ENCODE measurements at regions not wholly inside any gene's neighbourhood (a gene's known extent, or its start where the extent isn't known, plus 50 kb on each side); places are given as distances from the start of the nearest gene placed in this dataset.

DNA sequence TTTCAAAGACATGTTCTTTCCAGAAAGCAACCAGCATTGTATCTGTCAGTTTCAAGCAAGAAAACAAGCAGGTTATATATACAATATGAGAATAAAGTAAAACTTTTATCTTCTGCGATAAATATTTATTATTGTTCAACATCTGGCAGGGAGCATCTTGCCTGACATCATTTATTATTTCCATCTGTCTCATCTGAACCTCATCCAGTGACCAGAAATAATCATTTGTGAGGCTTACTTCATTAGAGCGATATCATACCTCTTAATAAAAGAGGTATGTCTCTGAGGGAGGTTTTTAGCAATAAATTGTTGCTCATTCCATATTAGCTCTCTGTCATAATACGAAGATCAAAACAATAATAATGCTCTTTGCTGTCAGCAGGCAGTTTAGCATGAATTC is 226.1 kb downstream of the CDC14C start:
- Mint-ChIP-seq H3K27ac (no peak overlapping the region), H3K4me3 (no peak overlapping the region), H3K36me3 (no peaks in the 10 kb centered on the region), H3K4me1 (no peaks in the 10 kb centered on the region), H3K9me3 (peaks cover 0 to 15% (median 1%) of the 10 kb centered on the region in 7 donors), H3K27me3 (no peaks in the 10 kb centered on the region)
- Histone ChIP-seq H3K27ac (ENCODE audit: insufficient read depth, low read length, poor library complexity, severe bottlenecking) (no peak overlapping the region), H3K36me3 (ENCODE audit: control insufficient read depth, insufficient read depth, low read length) (no peaks in the 10 kb centered on the region), H3K4me3 (ENCODE audit: low read depth, low read length) (no peak overlapping the region), H3K9me3 (ENCODE audit: control insufficient read depth in 2 of 2, low read length in 2 of 2) (no peaks in the 10 kb centered on the region), H3K27me3 (ENCODE audit: control insufficient read depth, insufficient read depth, low read length) (no peaks in the 10 kb centered on the region), H3K4me1 (ENCODE audit: control insufficient read depth, insufficient read depth, low read length, poor library complexity, severe bottlenecking) (no peaks in the 10 kb centered on the region)
- ATAC-seq (ENCODE audit: low read depth in 2 of 2) (no peak), DNase-seq (no peak)

DNA sequence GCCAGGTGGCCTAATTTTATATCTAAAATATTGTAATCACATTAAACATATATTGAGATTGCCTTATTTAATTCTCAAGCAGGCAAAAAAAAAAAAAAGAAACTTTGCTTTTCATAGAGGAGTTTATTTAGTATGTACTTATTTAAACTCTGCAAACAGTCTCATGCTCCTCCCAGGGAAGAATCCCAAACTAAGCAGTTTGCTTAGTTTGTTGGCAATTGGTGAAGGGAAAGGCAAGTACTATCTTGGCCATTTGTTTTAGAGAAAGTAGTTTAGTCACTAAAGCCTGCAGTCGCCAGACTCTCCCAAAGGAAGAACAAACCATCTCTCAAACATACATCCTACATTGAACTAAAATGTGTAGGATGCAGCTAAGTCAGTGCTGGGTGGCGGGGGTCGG is 226.8 kb downstream of the CDC14C start:
- ATAC-seq (ENCODE audit: low read depth in 2 of 2) (no peak), DNase-seq (no peak)
- Histone ChIP-seq H3K4me1 (ENCODE audit: control insufficient read depth, insufficient read depth, low read length, poor library complexity, severe bottlenecking) (no peaks in the 10 kb centered on the region), H3K27me3 (ENCODE audit: control insufficient read depth, insufficient read depth, low read length) (no peaks in the 10 kb centered on the region), H3K4me3 (ENCODE audit: low read depth, low read length) (no peak overlapping the region), H3K27ac (ENCODE audit: insufficient read depth, low read length, poor library complexity, severe bottlenecking) (no peak overlapping the region), H3K9me3 (ENCODE audit: control insufficient read depth in 2 of 2, low read length in 2 of 2) (no peaks in the 10 kb centered on the region), H3K36me3 (ENCODE audit: control insufficient read depth, insufficient read depth, low read length) (no peaks in the 10 kb centered on the region)
- Mint-ChIP-seq H3K36me3 (no peaks in the 10 kb centered on the region), H3K27ac (no peak overlapping the region), H3K9me3 (peaks cover 0 to 15% (median 1%) of the 10 kb centered on the region in 7 donors), H3K4me3 (no peak overlapping the region), H3K4me1 (no peaks in the 10 kb centered on the region), H3K27me3 (no peaks in the 10 kb centered on the region)

DNA sequence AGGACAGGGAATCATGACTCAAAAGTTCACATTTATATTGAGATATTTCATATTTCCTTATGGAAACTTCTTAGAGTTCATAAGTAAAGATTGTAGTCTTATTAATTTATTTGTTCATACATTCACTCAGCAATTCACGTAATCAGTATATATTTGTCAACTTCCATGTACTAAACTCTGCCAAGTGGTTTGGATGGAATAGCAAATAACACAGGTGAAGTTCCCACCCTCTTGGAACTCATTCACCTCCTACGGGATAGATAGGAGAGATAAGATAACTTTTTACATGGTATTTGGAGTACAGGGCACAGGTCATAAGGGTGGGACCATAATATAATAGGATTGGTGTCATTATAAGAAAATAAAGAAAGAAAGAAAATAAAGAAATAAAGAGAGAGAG is 234.0 kb downstream of the CDC14C start:
- Histone ChIP-seq H3K9me3 (ENCODE audit: control insufficient read depth in 2 of 2, low read length in 2 of 2) (no peaks in the 10 kb centered on the region), H3K36me3 (ENCODE audit: control insufficient read depth, insufficient read depth, low read length) (no peaks in the 10 kb centered on the region), H3K27ac (ENCODE audit: insufficient read depth, low read length, poor library complexity, severe bottlenecking) (no peak overlapping the region), H3K27me3 (ENCODE audit: control insufficient read depth, insufficient read depth, low read length) (no peaks in the 10 kb centered on the region), H3K4me1 (ENCODE audit: control insufficient read depth, insufficient read depth, low read length, poor library complexity, severe bottlenecking) (no peaks in the 10 kb centered on the region), H3K4me3 (ENCODE audit: low read depth, low read length) (no peak overlapping the region)
- no peak overlapping the region for H3K4me3 Mint-ChIP-seq
- H3K27me3 Mint-ChIP-seq: no peaks in the 10 kb centered on the region
- H3K4me1 Mint-ChIP-seq: no peaks in the 10 kb centered on the region
- no peaks in the 10 kb centered on the region for H3K36me3 Mint-ChIP-seq
- DNase-seq: no peak
- peaks cover 0 to 6% (median 3%) of the 10 kb centered on the region in 7 donors for H3K9me3 Mint-ChIP-seq
- H3K27ac Mint-ChIP-seq: no peak overlapping the region
- ATAC-seq (ENCODE audit: low read depth in 2 of 2): no peak

DNA sequence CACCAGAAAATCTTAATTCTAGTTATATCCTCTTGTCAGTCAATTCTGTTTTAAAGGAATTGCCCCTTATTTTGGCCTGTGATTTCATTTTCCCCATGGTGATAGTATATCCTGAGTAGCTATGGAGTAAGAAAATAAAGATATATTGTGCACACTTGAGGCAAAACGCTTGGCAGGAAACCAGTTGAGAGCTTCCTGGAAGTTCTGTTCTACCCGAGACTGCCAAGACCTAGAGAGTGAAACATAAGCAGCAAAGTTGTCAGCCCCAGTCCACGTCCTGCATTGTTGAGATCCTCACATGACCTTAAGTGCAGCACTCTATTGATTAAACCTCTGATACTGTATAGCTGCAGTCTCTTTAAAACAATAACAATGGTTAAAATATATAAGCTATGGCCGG is 235.2 kb downstream of the CDC14C start:
- Histone ChIP-seq H3K27me3 (ENCODE audit: control insufficient read depth, insufficient read depth, low read length) (no peaks in the 10 kb centered on the region), H3K4me3 (ENCODE audit: low read depth, low read length) (no peak overlapping the region), H3K36me3 (ENCODE audit: control insufficient read depth, insufficient read depth, low read length) (no peaks in the 10 kb centered on the region), H3K9me3 (ENCODE audit: control insufficient read depth in 2 of 2, low read length in 2 of 2) (no peaks in the 10 kb centered on the region), H3K27ac (ENCODE audit: insufficient read depth, low read length, poor library complexity, severe bottlenecking) (no peak overlapping the region), H3K4me1 (ENCODE audit: control insufficient read depth, insufficient read depth, low read length, poor library complexity, severe bottlenecking) (no peaks in the 10 kb centered on the region)
- Mint-ChIP-seq H3K36me3 (no peaks in the 10 kb centered on the region), H3K9me3 (peaks cover 0 to 7% (median 3%) of the 10 kb centered on the region in 7 donors), H3K27ac (no peak overlapping the region), H3K4me3 (no peak overlapping the region), H3K4me1 (no peaks in the 10 kb centered on the region), H3K27me3 (no peaks in the 10 kb centered on the region)
- no peak for DNase-seq
- no peak for ATAC-seq (ENCODE audit: low read depth in 2 of 2)

DNA sequence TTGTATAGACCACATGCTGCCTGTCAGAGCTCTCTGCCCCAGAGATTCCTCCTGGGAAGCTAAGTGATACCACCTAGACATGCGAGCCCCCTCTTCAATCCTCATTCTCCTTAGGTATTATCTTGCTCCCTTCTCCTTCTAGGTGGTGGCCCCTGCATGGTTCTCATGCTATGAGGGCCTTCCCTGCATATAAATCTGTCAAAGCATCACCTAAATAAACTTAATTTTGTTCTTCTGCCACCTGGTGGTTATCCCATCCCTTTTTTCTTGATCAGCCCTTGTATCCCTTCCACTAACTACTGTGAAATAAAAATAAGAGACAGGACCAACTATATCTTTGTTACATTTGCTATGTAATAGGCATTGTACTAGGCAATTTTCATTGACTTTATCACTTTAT is 242.1 kb downstream of the CDC14C start:
- H3K27ac ChIP-seq (ENCODE audit: insufficient read depth, low read length, poor library complexity, severe bottlenecking): no peak overlapping the region
- H3K9me3 Mint-ChIP-seq: peaks cover 0 to 6% (median 4%) of the 10 kb centered on the region in 7 donors
- no peaks in the 10 kb centered on the region for H3K27me3 Mint-ChIP-seq
- no peaks in the 10 kb centered on the region for H3K36me3 ChIP-seq (ENCODE audit: control insufficient read depth, insufficient read depth, low read length)
- H3K9me3 ChIP-seq (ENCODE audit: control insufficient read depth in 2 of 2, low read length in 2 of 2): no peaks in the 10 kb centered on the region
- H3K4me3 Mint-ChIP-seq: no peak overlapping the region
- H3K4me1 ChIP-seq (ENCODE audit: control insufficient read depth, insufficient read depth, low read length, poor library complexity, severe bottlenecking): no peaks in the 10 kb centered on the region
- DNase-seq: no peak
- ATAC-seq (ENCODE audit: low read depth in 2 of 2): no peak
- H3K27ac Mint-ChIP-seq: no peak overlapping the region
- no peaks in the 10 kb centered on the region for H3K4me1 Mint-ChIP-seq
- no peaks in the 10 kb centered on the region for H3K27me3 ChIP-seq (ENCODE audit: control insufficient read depth, insufficient read depth, low read length)
- H3K4me3 ChIP-seq (ENCODE audit: low read depth, low read length): no peak overlapping the region
- H3K36me3 Mint-ChIP-seq: no peaks in the 10 kb centered on the region

DNA sequence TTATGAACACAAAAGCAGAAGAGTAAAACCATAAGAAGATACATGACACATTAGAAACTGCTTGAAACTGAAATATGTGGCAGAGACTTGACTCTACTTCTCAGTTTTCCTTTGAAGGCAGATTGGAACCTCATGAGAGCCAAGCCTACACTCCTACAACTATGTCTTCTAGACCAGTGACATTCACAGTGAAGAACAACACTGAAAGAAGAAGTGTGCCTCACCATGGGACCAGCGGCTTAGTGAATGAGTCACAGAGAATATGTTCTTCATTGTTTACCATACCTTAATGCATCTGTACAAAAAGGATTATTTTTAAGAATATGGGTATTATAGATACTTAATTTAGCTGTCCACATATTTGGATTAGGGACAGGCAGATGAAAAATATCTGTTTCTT is 248.3 kb downstream of the CDC14C start:
- no peaks in the 10 kb centered on the region for H3K36me3 Mint-ChIP-seq

DNA sequence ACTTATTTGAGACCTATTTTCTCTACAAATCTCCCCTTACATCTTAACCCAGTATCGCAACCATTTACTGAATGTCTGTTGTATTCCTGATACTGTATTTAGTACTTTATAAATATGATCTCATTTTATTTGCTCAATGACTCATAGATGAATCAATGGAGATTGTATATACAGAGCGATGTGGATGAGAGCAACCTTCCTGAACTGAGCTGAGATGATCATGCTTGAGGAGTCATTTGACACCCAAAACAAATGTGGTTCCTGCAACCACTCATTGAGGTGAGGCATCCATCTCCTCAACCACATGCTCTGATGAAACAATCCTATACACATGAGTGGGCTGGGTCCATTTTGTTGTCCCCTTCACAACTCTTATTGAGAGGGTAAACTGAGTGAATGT is 250.0 kb downstream of the CDC14C start:
- Histone ChIP-seq H3K27ac (ENCODE audit: insufficient read depth, low read length, poor library complexity, severe bottlenecking) (no peak overlapping the region), H3K4me1 (ENCODE audit: control insufficient read depth, insufficient read depth, low read length, poor library complexity, severe bottlenecking) (no peaks in the 10 kb centered on the region), H3K4me3 (ENCODE audit: low read depth, low read length) (no peak overlapping the region), H3K27me3 (ENCODE audit: control insufficient read depth, insufficient read depth, low read length) (no peaks in the 10 kb centered on the region), H3K9me3 (ENCODE audit: control insufficient read depth in 2 of 2, low read length in 2 of 2) (no peaks in the 10 kb centered on the region), H3K36me3 (ENCODE audit: control insufficient read depth, insufficient read depth, low read length) (no peaks in the 10 kb centered on the region)
- Mint-ChIP-seq H3K9me3 (peaks cover 2 to 10% (median 5%) of the 10 kb centered on the region in 7 donors), H3K27ac (no peak overlapping the region), H3K4me3 (no peak overlapping the region), H3K36me3 (no peaks in the 10 kb centered on the region), H3K4me1 (no peaks in the 10 kb centered on the region), H3K27me3 (no peaks in the 10 kb centered on the region)
- no peak for DNase-seq
- ATAC-seq (ENCODE audit: low read depth in 2 of 2): no peak

More for the DNA sequence above, 248.3 kb downstream of the CDC14C start:
- no peak overlapping the region for H3K4me3 Mint-ChIP-seq
- no peaks in the 10 kb centered on the region for H3K27me3 Mint-ChIP-seq
- peaks cover 3 to 7% (median 5%) of the 10 kb centered on the region in 7 donors for H3K9me3 Mint-ChIP-seq
- DNase-seq (no peak), ATAC-seq (ENCODE audit: low read depth in 2 of 2) (no peak)
- H3K27ac ChIP-seq (ENCODE audit: insufficient read depth, low read length, poor library complexity, severe bottlenecking): no peak overlapping the region
- no peak overlapping the region for H3K4me3 ChIP-seq (ENCODE audit: low read depth, low read length)
- H3K27me3 ChIP-seq (ENCODE audit: control insufficient read depth, insufficient read depth, low read length): no peaks in the 10 kb centered on the region
- no peaks in the 10 kb centered on the region for H3K36me3 ChIP-seq (ENCODE audit: control insufficient read depth, insufficient read depth, low read length)
- no peaks in the 10 kb centered on the region for H3K9me3 ChIP-seq (ENCODE audit: control insufficient read depth in 2 of 2, low read length in 2 of 2)
- H3K4me1 ChIP-seq (ENCODE audit: control insufficient read depth, insufficient read depth, low read length, poor library complexity, severe bottlenecking): no peaks in the 10 kb centered on the region
- no peaks in the 10 kb centered on the region for H3K4me1 Mint-ChIP-seq
- H3K27ac Mint-ChIP-seq: no peak overlapping the region

DNA sequence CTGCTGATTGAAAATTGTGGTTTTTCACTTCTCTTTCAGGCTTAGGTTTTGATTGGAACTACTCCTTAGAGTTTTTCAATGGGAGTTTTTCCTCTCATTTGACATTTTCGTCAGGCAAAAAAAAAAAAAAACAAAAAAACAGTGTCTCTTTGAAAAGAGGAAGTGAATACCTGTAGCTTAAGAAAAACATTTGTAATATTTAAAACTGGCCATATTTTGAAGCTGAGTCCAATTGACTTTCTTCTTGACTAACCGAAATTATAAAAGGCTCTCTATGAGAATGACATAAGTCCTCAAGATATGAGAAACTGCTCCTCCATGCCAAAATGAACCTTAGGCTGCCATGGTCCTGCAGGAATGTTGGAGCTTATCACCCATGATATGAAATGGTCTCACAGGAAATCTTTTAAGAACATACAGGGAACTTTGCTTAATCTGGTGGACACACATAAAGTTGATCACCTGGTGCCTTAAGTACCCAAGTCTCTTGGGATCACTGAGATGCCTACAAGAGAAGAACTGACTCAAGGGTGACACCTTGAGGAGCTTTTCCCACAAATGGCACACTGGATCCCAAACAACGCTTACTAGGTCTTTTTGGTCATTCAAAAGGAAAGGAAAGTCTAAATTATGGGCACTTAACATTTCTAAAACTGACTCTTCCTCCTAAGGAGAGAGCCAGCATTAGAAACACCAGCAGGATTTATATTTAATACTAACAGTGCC is 263.4 kb downstream of the CDC14C start:
- Mint-ChIP-seq H3K4me3 (no peak overlapping the region), H3K27ac (no peak overlapping the region), H3K9me3 (peaks cover 0 to 12% (median 2%) of the 10 kb centered on the region in 7 donors), H3K4me1 (no peaks in the 10 kb centered on the region), H3K36me3 (no peaks in the 10 kb centered on the region), H3K27me3 (no peaks in the 10 kb centered on the region)
- DNase-seq (no peak), ATAC-seq (ENCODE audit: low read depth in 2 of 2) (no peak)
- H3K27ac ChIP-seq (ENCODE audit: insufficient read depth, low read length, poor library complexity, severe bottlenecking): no peak overlapping the region
- no peaks in the 10 kb centered on the region for H3K4me1 ChIP-seq (ENCODE audit: control insufficient read depth, insufficient read depth, low read length, poor library complexity, severe bottlenecking)
- H3K27me3 ChIP-seq (ENCODE audit: control insufficient read depth, insufficient read depth, low read length): no peaks in the 10 kb centered on the region
- H3K4me3 ChIP-seq (ENCODE audit: low read depth, low read length): no peak overlapping the region
- H3K36me3 ChIP-seq (ENCODE audit: control insufficient read depth, insufficient read depth, low read length): no peaks in the 10 kb centered on the region
- no peaks in the 10 kb centered on the region for H3K9me3 ChIP-seq (ENCODE audit: control insufficient read depth in 2 of 2, low read length in 2 of 2)
